GM18858 (cell line): ENCODE measurements at regions not wholly inside any gene's neighbourhood (a gene's known extent, or its start where the extent isn't known, plus 50 kb on each side); places are given as distances from the start of the nearest gene placed in this dataset.
"Not testable (repeated sequence)": the region's sequence is repeated elsewhere in the genome, so short reads cannot be mapped to it uniquely, and the experiment has no call there.

Experiments used
- ATAC-seq: cut with Tn5 transposase; IDR thresholded peaks from one replicate; pipeline ENCODE4 v1.9.1; 2021; ENCODE audit not compliant: unreplicated experiment

DNA sequence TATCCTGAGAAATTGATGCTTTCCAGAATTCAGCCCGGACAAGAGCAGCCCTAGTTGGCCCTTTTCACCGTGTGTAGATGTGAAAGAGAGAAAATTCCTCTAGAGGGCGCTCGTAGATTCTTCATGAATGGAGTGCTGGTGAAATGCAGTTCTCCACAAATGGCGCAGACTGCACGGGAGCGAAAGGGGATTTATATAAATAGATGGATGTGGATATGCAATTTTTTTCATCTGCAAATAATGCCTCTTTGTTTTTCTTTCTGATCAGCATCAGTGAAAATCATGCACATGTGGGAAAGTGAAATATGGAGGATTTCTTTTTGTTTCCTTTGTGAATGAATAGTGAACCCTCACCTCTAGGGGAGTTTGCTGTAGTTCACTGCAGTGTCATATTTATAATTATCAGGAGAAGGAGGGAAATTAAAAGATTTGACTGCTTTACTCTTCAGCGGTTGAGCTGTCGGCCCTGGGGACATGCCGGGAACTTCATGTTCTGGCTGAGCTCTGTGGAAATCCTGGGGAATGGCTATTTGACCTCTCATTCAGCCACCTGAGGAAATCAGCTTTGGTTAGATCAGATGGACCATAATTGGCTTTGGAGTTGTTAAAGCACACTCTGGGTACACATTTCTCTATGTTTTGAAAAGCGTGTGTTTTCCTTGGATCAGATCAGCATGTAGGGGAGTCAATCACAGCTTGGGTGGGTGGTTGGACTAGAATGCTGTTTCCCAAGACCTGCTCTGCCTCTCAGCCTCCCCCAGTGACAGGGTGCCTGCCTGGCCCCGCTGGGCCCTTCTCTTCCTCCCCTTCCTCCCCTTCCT lies 115.0 kb upstream of the SHISA3 start:
- peak; percentile 70 for ATAC-seq

GRCh38 chr4:42284030-42284429 lies 113.3 kb upstream of the SHISA3 start:
- no peak for ATAC-seq

- ATAC-seq: not testable (repeated sequence)
These were observed 108.4 kb upstream of the SHISA3 start for GRCh38 chr4:42288876-42289275.

GRCh38 chr4:42292192-42292591 lies 105.1 kb upstream of the SHISA3 start:
- not testable (repeated sequence) for ATAC-seq

DNA sequence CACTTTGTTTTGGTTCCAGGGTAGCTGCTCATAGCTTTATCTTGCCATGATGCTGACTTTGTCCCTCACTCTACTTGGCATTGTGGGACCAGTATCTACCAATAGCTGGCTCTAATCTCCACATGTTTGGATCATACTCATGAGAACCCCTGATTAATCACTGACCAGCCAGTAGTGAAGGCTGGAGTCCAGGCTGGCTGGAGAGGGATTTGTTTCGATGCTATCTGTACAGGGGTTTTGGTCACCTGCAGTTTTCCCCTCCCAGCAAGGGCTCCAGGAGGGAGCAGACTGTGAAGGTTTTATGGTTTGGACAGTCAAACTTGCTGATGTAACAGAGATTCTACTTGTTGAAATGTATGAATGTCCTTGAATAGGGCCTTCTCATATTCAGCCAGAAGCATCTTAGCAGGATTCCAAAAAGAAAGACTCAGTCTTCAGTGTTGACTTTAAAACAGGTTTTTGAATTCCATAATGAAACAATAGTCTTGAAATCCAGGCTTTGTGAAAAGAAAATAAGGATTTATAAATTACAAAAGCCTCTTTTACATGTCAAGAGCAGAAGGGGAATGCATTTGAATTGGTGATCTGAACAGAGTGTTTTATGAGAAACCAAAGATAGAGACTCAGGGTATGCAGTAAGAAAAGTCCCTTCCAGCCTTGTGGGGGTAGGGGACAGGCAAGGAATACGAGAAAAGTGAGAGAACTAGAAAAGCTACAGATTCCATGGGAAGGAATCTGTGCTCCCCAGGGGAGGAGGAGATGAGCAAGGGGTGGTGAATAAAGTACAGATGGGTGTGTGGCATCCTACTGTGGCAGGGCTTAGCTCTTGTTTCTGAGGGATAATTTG lies 103.1 kb upstream of the SHISA3 start:
- no peak for ATAC-seq

GRCh38 chr4:42296196-42296595 lies 101.1 kb upstream of the SHISA3 start:
- ATAC-seq: no peak

GRCh38 chr4:42302348-42302747 lies 94.9 kb upstream of the SHISA3 start:
- no peak for ATAC-seq

DNA sequence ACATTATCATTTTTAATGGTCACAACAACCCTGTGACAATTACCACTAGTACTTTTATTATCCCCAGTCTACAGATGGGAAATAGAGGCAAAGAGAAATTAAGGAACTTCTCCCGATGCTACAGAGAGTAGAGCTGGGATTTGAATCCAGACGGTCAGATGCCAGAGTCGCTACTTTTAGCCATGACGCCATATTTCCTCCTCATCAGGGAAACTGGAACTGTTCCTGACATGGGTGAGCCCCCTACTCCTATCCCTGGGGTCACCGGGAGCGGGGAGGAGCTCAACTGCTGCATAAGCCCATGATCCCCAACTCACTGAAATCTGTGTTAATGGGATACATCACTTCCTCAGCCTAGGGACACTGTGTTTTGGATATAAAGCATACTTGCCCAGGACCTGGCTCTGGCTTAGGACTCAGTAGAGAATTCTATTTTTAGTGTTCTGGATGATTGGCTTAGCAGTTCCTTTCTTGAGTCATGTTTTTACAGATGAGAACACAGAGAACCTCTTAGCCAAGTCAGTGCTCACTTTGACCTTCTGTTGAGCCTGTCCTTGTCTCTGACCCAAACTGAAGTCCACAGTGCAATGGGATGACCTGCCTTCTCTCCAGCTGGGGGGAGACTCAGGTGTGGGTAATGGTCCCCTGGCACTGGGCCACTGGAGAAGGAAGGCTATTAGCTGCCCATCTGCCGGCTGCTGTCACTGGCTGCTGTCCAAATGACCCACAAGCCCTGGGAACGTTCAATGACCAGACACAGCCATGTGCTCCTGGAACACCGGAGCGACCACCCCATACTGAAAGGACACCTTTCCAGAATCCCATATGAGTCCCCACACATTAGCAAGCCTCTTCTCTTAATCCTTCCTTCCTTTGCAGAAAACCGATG lies 90.8 kb upstream of the SHISA3 start:
- no peak for ATAC-seq

GRCh38 chr4:42308247-42308646 lies 89.0 kb upstream of the SHISA3 start:
- no peak for ATAC-seq

GRCh38 chr4:42309361-42310260 lies 87.7 kb upstream of the SHISA3 start:
- no peak for ATAC-seq

DNA sequence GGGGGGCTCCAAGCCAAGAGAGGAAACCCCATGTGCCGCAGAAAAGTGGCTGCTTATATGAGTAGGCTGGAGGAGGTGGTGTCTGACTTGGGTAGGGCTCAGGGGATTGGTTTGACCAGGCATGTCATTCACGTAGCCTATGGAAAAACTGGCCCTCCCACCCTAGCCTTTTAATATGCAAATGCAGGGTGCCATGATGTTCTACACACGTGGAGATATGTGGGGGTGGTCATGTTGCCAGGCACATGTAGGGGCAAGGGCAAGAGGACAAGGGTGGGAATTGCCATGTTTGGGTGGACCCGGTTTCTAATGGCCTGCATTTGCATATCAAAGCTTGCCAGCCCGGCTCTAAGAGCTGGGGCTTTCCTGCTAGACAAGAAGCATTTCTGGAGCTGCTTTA lies 86.9 kb upstream of the SHISA3 start:
- no peak for ATAC-seq

DNA sequence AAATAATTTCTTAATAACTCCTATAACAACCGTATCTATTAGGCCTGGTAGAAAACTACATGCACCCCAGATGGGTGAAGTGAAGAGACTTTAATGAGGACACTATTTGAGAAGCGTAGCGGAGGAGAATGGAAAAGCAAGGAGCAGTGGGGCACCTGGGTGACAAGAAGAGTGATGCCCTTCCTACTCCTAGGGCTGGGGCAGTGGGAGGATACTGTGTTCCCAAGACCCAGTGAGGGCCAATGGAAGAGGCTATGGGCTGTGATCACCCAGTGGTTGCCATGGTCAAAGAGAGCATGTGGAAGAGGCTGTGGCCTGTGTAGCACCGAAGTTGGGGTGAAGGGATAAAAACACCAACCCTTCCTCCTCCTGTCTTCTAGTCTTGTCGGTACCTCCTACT lies 86.5 kb upstream of the SHISA3 start:
- no peak for ATAC-seq

DNA sequence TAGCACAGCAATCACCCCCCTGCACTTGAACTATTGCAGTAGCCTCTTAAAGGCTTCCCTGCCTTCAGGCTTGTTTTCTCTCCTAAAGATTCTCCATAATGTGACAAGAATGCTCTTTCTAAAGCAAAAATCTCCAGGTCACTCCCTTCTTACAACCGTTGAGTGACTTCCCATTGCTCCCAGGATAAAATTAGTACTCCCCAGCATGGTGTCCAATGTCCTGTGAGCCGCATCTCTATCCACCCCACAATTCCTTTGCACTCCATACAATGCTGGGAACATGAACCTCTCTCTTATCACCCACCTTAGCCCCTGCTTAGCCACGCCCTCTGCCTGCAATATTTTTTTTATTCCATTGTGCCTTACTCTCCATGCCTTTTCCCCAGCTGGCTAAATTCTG lies 85.7 kb upstream of the SHISA3 start:
- ATAC-seq: no peak

DNA sequence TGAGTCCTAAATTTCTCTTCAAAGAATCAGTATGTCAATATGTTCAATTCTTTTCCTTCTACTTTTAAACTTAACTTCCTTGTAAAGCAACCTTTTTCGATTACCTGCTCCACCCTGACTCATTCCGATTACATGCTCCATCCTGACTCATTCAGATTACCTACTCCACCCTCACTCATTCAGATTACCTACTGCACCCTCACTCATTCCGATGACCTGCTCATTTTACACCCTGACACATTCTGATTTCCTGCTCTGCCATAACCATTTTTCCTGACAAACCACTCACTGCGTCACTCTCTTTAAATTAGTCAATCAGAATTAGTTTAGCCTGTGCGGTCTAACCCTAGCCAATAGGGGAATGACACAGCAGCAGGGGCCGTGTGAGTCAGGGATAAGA lies 83.9 kb upstream of the SHISA3 start:
- not testable (repeated sequence) for ATAC-seq

DNA sequence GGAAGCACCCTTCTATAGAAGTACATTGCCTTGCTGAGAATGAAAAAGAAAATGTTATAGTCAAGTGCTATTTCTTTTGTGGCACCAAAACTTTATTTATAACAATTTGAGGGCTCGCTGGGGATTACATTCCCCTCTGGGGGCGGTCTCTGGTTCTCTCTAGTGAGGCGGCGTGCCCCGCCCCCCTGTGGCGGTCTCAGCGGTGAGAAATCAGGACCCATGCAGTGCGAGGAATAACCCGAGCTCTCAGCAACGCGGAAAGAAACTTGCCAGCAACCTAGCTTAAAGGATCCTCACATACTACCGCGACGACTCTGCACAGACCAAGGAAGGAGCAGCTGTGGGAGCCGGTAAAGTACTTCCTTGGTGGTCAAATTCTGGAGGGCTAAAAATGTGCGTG lies 83.4 kb upstream of the SHISA3 start:
- ATAC-seq: no peak

- ATAC-seq: no peak
These were observed 82.1 kb upstream of the SHISA3 start for GRCh38 chr4:42315231-42315630.

GRCh38 chr4:42320822-42321388 lies 76.4 kb upstream of the SHISA3 start:
- ATAC-seq: no peak

DNA sequence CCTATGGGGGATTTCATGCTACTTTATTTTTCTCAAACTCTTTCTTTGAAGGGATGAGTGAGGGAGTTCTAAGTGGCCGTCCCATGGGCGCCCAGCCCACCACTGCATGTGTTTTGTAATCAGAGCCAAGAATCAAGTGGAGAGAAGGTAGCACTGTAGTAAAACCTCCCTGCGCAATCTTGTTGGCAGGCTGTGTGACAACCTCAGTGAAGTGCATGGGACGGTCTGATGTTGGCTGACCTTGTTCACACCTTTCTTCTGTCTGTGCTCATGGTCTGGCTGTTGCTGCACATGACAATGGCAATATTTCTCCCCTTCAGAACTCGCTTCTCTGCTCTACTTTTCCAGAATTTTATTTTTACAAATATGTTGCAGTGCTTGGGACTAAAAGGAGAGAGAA lies 71.2 kb upstream of the SHISA3 start:
- no peak for ATAC-seq

- no peak for ATAC-seq
These were observed 70.8 kb upstream of the SHISA3 start for GRCh38 chr4:42326524-42326923.

DNA sequence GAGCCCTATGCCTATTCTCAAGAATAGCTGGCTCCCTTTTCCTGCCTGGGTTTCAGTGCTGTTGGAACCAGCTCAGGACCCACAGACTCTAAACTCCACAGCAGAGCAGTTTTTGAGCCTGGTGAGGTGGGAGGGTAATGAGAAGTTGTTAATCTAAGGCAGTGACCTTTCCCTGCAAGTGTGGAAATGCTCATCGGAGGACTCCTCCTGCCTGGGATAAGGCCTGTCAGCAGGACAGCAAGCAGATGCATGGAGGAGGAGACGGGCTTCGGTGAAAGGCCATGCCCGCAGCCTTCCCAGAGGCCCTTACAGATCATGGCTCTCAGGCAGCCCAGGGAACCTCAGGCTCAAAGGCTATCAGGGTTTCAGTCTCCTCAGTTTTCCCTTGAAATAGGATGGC lies 70.0 kb upstream of the SHISA3 start:
- no peak for ATAC-seq
